B cell (primary cell): ENCODE measurements at regions not wholly inside any gene's neighbourhood (a gene's known extent, or its start where the extent isn't known, plus 50 kb on each side); places are given as distances from the start of the nearest gene placed in this dataset.

ENCODE experiments used
- ATAC-seq: fragments of 200-7000 bp; cut with Tn5 transposase; one replicate; pipeline ENCODE4 v1.10.0; 2021; ENCODE audit warnings: low read depth, mild to moderate bottlenecking, moderate number of reproducible peaks, moderate library complexity
- CTCF ChIA-PET: fragments of 350-600 bp; sonication (Branson Sonifier 250); formaldehyde crosslinking; loops from one replicate; lab custom pipeline; 2021; ENCODE audit warnings: antibody characterized with exemption, inconsistent platforms; lab: Charles Lee
- POLR2A ChIA-PET: fragments of 350-600 bp; sonication (Branson Sonifier 250); formaldehyde crosslinking; loops from one replicate; lab custom pipeline; 2021; ENCODE audit warnings: antibody characterized with exemption; lab: Charles Lee
- DNase-seq: peaks from one replicate; pipeline ENCODE4 v3.0.0; 2013
- H2AFZ ChIP-seq: 2 replicates; pipeline ENCODE4 v1.6.1; 2012; ENCODE audit warnings: mild to moderate bottlenecking, low read depth, low read length; ENCODE audit not compliant: insufficient read depth, poor library complexity, severe bottlenecking
- H3K27ac ChIP-seq, 2 donors: 1 replicate in 1 of 2; 2 replicates in 1 of 2; pipeline ENCODE4 v1.5.1; 2012 to 2013; ENCODE audit warnings: low read length in 2 of 2, mild to moderate bottlenecking in 2 of 2, moderate library complexity in 1 of 2
- H3K27me3 ChIP-seq, 4 experiments: fragments of 200-600 bp in 1 of 4; sonication (generic) in 1 of 4; replicated peaks in 1 of 4; 1 replicate in 2 of 4; 2 replicates in 2 of 4; pipeline versions ENCODE4 v1.6.1 to v1.7.0; 2013 to 2016; ENCODE audit warnings: low read length in 3 of 4, mild to moderate bottlenecking in 2 of 4, mixed read lengths in 1 of 4, moderate library complexity in 1 of 4; ENCODE audit not compliant: insufficient read depth in 4 of 4, control insufficient read depth in 3 of 4; ENCODE audit errors: control extremely low read depth in 1 of 4
- H3K36me3 ChIP-seq, 2 experiments: replicated peaks in 1 of 2; 1 replicate in 1 of 2; 2 replicates in 1 of 2; pipeline versions ENCODE4 v1.6.1 to v1.7.1; 2013; ENCODE audit warnings: low read length in 1 of 2; ENCODE audit not compliant: insufficient read depth in 2 of 2, control insufficient read depth in 1 of 2; ENCODE audit errors: control extremely low read depth in 1 of 2, extremely low read depth in 1 of 2
- H3K4me1 ChIP-seq, 2 donors: fragments of 200-600 bp in 1 of 2; sonication (generic) in 1 of 2; 1 replicate in 1 of 2; 2 replicates in 1 of 2; pipeline versions ENCODE4 v1.5.1 to v1.6.1; 2013 to 2017; ENCODE audit warnings: low read length in 2 of 2; ENCODE audit not compliant: control insufficient read depth in 2 of 2, insufficient read depth in 2 of 2
- H3K4me2 ChIP-seq: replicated peaks from 2 replicates; pipeline ENCODE3; 2012; ENCODE audit warnings: mild to moderate bottlenecking, low read depth, low read length; ENCODE audit not compliant: poor library complexity, severe bottlenecking
- H3K4me3 ChIP-seq, 5 experiments: fragments of 200-600 bp in 1 of 5; sonication (generic) in 1 of 5; 1 replicate in 3 of 5; 2 replicates in 2 of 5; pipeline versions ENCODE4 v1.5.1 to v1.7.0; 2011 to 2016; ENCODE audit warnings: low read length in 4 of 5, mild to moderate bottlenecking in 4 of 5, low read depth in 2 of 5, control low read depth in 1 of 5, moderate library complexity in 1 of 5; ENCODE audit not compliant: insufficient read depth in 1 of 5; ENCODE audit errors: control extremely low read depth in 1 of 5, extremely low read depth in 1 of 5
- H3K79me2 ChIP-seq: fragments of 200-600 bp; sonication (generic); one replicate; pipeline ENCODE4 v1.6.0; 2016; ENCODE audit warnings: low read length; ENCODE audit not compliant: control insufficient read depth, insufficient read depth
- H3K9ac ChIP-seq: fragments of 200-600 bp; sonication (generic); 2 replicates; pipeline ENCODE4 v1.6.1; 2017; ENCODE audit warnings: mild to moderate bottlenecking, low read length, moderate library complexity
- H3K9me3 ChIP-seq, 3 donors: one replicate each; pipeline versions ENCODE4 v1.6.1 to v1.7.1; 2013; ENCODE audit warnings: low read length in 2 of 3; ENCODE audit not compliant: control insufficient read depth in 2 of 3, insufficient read depth in 1 of 3; ENCODE audit errors: control extremely low read depth in 1 of 3
- H4K20me1 ChIP-seq: 2 replicates; pipeline ENCODE4 v1.6.0; 2012; ENCODE audit warnings: mild to moderate bottlenecking, low read length; ENCODE audit not compliant: insufficient read depth, control insufficient read depth, poor library complexity, severe bottlenecking
- H3K27ac Mint-ChIP-seq: one replicate; pipeline ENCODE4 v1.8.0; 2021; ENCODE audit warnings: mixed read lengths
- H3K27me3 Mint-ChIP-seq: one replicate; pipeline ENCODE4 v1.8.0; 2021; ENCODE audit warnings: mixed read lengths
- H3K4me1 Mint-ChIP-seq: one replicate; pipeline ENCODE4 v1.8.0; 2021; ENCODE audit warnings: mixed read lengths
- H3K4me3 Mint-ChIP-seq: one replicate; pipeline ENCODE4 v1.8.0; 2021; ENCODE audit warnings: mixed read lengths
- H3K9me3 Mint-ChIP-seq: one replicate; pipeline ENCODE4 v1.8.0; 2022; ENCODE audit warnings: mixed read lengths; ENCODE audit not compliant: insufficient read depth
- CTCF ChIP-seq: fragments of 200-600 bp; IDR thresholded peaks from one replicate; pipeline ENCODE4 v1.8.0; 2022; ENCODE audit warnings: antibody characterized with exemption, mild to moderate bottlenecking
- EZH2 ChIP-seq: IDR thresholded peaks from 2 replicates; pipeline ENCODE4 v1.6.1; 2012; ENCODE audit warnings: borderline replicate concordance, low read depth, mild to moderate bottlenecking, moderate library complexity, low read length; ENCODE audit not compliant: insufficient read depth, poor library complexity, severe bottlenecking
- WGBS: methylation state at CpG from one replicate; pipeline ENCODE4 v1.1.5; 2013; ENCODE audit warnings: missing lambda C conversion rate; ENCODE audit not compliant: insufficient coverage; 5-methylcytosine and 5-hydroxymethylcytosine counted together
- intact Hi-C: fragments of 100-400 bp; cut with micrococcal nuclease; formaldehyde crosslinking; loops from one replicate; pipeline ENCODE4 v1.10.0; 2022

DNA sequence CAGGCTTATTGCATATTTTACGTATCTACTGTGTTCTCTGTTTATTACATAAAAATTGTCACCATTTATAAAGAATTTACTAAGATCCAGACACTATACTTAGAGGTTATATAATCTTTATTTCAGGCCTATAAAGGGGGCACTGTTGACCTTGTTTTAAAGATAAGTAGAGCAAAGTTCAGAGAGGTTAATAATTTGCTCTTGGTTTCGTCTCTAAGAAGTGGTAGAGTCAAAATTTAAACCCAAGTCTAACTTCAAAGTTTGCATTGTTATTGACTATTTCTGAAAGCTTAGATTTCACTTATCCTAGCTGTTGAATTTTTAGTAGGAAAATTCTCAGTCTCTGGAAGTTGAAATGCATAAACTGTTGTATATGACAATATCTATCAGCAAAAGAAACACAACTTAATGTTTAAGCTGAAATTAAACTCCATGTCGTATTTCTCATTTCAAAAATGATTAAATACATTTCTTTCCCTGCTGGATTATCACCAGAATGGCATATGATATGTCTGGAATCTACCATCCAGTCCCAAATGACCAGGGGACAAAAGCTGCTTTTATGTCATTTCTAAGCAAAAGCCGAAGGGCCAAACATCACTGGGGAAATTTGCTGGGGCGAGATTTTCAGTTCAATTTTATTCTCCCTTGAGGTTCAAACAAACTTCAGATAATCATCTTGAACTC, 138.4 kb downstream of the SLC7A11 start:
- H3K36me3 ChIP-seq = no peaks in the 10 kb centered on the region
- ATAC-seq (no peak), DNase-seq (no peak)
- H3K4me1 ChIP-seq = no peaks in the 10 kb centered on the region
- CTCF ChIA-PET = no interaction called here
- H3K9ac ChIP-seq = no peak overlapping the region
- peaks cover 0 to 4% (median 0%) of the 10 kb centered on the region in 4 experiments for H3K27me3 ChIP-seq
- no peak overlapping the region for H3K4me2 ChIP-seq
- Mint-ChIP-seq H3K9me3 (no peaks in the 10 kb centered on the region), H3K4me1 (peaks cover 2% of the 10 kb centered on the region), H3K27me3 (peaks cover 9% of the 10 kb centered on the region), H3K4me3 (no peak overlapping the region), H3K27ac (no peak overlapping the region)
- H3K4me3 ChIP-seq = no peak overlapping the region
- no peaks in the 10 kb centered on the region for H4K20me1 ChIP-seq
- TF ChIP-seq CTCF = no peak
- TF ChIP-seq EZH2 = no peak
- no peaks in the 10 kb centered on the region for H3K9me3 ChIP-seq
- no peak overlapping the region for H2AFZ ChIP-seq
- H3K79me2 ChIP-seq = no peaks in the 10 kb centered on the region
- POLR2A ChIA-PET = no interaction called here
- 93% methylated on average over 3 of the region's 5 CpGs for WGBS
- intact Hi-C loops = no loop called here
- no peak overlapping the region for H3K27ac ChIP-seq

DNA sequence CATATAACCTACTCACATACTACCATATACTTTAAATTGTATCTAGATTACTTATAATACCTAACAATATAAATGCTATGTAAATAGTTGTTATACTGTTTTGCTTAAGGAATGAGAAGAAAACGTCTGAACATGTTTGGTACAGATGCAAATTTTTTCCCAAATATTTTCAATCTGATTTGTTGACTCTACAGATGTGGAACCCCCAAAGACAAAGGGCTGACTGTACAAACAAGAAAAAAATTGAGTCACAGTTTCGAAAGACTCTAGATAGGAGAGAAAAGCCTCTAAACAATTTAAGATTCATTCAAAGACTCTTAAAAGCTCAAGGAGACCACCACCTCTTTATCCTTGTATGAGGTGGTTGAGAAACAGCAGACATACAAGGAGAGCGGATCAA, 142.8 kb downstream of the SLC7A11 start:
- Histone ChIP-seq H3K27ac (no peak overlapping the region), H2AFZ (no peak overlapping the region), H3K27me3 (peaks cover 0 to 4% (median 0%) of the 10 kb centered on the region in 4 experiments), H3K36me3 (no peaks in the 10 kb centered on the region), H3K9me3 (no peaks in the 10 kb centered on the region), H3K9ac (no peak overlapping the region), H4K20me1 (no peaks in the 10 kb centered on the region), H3K4me2 (no peak overlapping the region), H3K79me2 (no peaks in the 10 kb centered on the region), H3K4me3 (no peak overlapping the region), H3K4me1 (no peaks in the 10 kb centered on the region)
- intact Hi-C loops = no loop called here
- ATAC-seq (no peak), DNase-seq (no peak)
- no peak overlapping the region for H3K4me3 Mint-ChIP-seq
- CTCF ChIA-PET = interaction anchor here (1.9 to 5.6 kb wide), 2 partner anchors 9 to 12 kb away, joined by 6 to 32 read pairs; no protein-coding TSS in a partner anchor
- POLR2A ChIA-PET = no interaction called here
- no peak for TF ChIP-seq CTCF
- no peak for TF ChIP-seq EZH2
- H3K9me3 Mint-ChIP-seq = no peaks in the 10 kb centered on the region
- WGBS = no CpG with 5 or more reads among the region's 3 CpGs
- peaks cover 4% of the 10 kb centered on the region for H3K4me1 Mint-ChIP-seq
- peaks cover 18% of the 10 kb centered on the region for H3K27me3 Mint-ChIP-seq
- no peak overlapping the region for H3K27ac Mint-ChIP-seq
